ENCODE measurements at regions not wholly inside any gene's neighbourhood (a gene's known extent, or its start where the extent isn't known, plus 50 kb on each side); places are given as distances from the start of the nearest gene placed in this dataset.
A peak's percentile ranks its signal among the peaks of the same experiment; 100 is the strongest.

DNA sequence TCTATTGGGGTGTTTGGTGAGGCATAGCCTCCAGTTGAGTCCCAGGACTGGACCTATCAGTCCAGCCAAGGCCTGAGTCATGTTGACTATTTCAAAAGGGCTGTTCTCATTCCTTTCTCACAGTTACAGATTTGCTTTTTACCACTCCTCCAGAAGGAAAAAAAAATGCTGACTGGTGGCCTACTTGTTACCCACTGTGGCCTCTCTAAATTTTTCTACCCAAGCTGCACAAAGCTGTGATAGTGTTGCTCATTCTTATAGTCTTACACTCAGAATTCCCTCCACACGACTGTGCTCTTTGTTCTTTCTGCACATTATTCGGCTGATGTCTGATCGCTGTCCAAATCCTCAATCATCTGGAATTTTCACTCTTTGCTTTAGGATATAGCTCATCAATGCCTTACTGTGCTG lies 1142.2 kb downstream of the IGSF11 start:
- peak; percentile 11 for DNase-seq (ENCODE audit: low read depth)

DNA sequence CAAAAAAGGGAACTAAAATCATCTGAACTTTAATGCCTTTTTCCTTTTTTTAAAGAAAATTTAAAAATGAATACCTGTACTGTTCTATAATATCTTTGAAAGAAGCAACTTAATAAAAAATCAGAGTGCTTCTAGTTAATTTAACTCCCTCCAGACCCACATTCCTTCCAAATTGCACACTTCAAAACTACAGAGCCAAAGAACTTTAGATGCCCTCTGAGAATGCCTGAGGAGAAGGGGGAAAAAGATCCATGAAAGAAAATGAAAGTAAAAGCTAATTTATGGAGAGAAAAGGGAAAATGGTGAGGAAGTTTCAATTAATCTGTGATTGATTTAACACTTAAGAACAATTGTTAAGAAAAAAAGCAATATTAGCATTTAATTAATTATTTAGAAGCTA lies 1141.6 kb downstream of the IGSF11 start:
- no peak for DNase-seq (ENCODE audit: low read depth)

DNA sequence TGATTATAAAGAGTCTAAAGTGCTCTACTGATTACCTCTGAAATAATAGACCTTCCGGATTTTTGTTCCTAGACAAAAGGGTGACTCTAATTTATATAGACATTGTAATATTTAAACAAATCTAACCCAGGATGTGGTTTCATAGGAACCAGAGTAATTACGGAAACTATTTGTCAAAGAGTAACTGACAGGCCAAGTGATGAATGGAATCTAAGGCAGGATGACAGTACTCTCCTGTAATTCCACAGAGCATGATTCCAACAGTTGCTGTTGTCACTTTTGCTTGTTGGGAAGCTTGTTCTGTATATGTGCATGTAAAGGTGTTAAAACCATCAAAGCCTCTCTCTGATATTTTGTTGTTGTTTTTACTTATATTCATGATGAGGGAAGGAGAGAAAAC lies 1141.0 kb downstream of the IGSF11 start:
- DNase-seq (ENCODE audit: low read depth) = no peak

DNA sequence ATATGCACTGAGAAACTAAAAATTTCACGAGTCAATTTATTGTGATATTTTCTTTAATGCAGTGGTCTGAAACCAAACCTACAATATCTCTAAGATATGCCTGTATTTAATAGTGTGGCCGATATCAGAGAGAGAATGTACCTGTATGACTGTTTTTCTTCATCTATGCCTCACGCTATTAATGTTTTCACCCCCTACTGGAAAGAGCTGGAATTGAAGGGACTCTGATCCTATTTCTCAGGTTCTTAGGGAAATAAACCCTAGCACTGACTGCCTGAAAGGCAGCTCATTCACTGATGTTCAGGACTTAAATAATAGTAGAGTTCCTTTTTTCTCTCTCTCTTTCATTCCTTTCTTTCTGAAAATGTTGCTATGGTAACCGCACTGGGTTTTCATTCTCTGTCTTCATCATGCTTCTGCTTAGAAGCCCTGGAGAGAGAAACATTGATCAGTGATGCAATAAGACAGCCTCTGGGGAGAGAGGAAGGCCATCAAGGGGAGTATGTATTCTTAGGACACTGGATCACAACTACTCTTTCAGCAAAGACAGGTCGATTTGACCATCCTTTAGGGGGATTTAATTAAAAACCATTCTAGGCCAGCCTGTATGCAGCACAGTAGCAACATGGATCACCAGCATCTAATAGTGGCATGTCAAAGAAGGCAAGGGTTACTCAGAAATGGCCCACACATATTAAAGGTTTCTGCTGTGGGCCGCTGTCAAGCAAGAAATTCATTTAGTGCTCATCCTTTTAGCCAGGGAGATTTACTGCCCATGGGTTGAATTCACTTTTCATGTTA lies 1135.7 kb downstream of the IGSF11 start:
- no peak for DNase-seq (ENCODE audit: low read depth)

DNA sequence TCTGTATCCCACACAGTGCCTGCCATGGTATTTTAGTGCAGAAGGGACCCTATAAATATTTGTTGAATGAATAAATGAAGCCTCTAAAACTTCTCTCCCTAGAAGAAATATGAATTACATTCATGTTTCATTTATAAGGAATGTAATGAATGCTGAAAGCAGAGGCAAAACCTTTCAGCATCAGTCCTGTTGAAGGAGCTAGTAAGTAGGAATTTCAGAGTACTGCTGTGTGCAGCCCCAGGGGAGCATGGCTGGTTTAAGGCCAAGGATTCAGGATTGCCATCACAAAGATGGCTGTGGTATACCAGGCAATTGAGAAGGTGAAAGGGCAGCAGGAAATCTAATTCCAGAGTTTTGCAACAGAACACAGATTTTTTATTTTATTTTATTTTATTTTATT lies 1131.4 kb downstream of the IGSF11 start:
- peak; percentile 69 for DNase-seq (ENCODE audit: low read depth)

DNA sequence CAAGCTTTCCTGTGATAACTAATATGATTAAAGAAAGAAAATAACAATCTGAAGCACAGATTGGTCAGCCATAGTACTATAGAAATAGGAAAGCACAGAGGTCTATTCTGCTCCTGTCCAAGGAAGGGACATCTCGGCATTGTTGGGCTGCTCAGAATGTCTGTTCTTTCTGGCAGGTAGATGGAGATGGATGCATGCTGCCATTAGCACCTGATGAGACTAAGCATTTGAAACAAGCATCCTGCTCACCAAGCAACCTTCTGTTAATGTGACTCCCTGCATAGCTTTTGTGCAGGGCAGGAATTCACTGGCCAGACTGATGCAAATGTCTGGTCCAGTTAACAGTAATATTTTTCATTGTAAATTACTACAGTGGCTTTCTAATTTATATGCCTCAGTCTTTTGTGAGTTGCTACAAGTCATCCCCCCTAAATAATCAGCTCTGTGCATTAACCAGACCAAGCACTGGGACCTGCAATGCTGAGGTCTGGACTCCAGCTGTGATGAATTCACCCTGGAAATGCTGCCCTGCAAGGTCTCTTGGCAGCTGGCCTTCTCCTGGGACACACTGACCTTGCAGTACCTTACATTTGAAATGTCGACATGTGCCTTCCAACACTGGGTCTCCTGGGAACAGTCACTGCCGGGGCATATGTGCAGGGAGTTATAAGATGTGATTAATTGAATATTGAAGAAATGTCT lies 1123.7 kb downstream of the IGSF11 start:
- DNase-seq (ENCODE audit: low read depth) = no peak

DNA sequence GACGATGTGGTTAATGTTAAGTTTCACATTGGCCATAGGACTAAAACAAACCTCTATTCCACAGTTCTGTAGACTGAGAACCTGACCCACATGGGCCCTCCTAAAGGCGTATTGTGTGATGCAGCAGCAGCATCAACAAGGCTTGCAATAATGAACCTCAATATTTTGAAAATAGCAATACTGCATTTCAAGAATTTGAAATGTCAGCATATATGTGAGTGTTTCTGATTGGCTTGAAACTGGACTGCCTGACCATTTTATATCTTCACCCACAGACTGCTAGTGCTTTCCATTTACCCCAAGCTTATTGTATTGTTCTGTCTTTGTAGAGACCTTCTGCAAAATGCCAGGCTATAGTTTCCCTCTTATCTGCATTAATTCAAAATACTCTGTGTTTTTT lies 1122.3 kb downstream of the IGSF11 start:
- no peak for DNase-seq (ENCODE audit: low read depth)

DNA sequence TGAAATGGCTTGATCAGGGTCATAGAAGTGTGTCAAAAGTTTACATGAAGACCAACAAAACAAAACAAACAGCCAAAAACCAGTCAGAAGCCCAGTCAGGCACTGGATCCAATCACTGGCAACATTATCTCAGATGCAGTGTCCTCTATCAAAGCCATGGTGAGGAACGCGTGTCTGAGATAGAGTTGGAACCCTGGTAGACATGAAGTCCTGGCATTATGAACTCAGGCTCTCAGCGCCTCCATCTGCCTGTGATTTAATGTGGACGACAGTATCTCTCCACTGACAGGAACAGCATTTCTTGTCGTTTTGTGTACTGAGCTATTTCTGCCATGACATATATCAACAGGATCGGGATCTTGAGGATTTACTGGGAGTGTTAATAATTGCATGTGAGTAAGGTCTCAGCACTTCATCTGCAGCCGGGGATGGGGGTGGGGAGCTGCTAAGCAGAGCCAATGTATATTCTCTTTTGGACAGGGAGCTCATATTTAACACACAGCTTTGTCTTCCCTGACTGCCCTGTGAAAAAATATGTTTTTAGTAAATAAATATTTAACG lies 1120.0 kb downstream of the IGSF11 start:
- no peak for DNase-seq (ENCODE audit: low read depth)

DNA sequence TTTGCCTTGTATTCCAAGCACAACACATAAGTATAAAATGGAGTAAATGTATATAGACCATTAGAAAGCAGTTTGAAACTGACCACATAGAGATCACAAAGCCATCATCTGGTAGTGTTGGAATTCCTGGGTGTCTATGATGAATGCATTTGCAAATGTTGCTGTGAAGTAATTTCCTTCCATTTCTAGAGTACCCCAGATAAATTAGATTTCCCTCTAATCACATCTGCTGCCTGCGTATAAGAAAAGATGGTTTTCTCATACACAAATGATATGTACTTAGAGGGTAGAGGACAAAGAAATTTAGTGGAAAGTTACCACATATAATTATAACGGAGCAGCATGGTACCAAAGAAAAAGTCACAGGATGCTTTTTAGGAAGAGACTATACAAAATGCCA lies 1117.8 kb downstream of the IGSF11 start:
- no peak for DNase-seq (ENCODE audit: low read depth)

DNA sequence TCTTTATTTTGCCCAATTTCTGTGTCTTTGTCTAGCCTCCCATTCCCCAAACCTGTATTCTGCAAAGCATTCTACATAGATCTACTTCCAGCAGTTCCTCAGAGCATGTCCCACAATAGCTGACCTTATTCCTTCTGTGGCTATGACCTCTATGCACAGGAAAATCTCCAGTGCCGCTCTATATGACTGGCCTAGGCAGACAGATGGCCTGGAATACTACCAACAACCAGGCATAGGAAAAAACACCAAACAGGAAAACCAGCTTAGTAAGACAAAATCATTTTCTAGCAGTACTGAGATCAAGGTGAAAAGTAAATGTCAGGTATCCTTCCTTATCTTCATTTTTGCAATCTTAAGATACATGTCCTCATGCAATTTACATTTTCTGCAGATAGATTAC lies 1115.0 kb downstream of the IGSF11 start:
- no peak for DNase-seq (ENCODE audit: low read depth)

DNA sequence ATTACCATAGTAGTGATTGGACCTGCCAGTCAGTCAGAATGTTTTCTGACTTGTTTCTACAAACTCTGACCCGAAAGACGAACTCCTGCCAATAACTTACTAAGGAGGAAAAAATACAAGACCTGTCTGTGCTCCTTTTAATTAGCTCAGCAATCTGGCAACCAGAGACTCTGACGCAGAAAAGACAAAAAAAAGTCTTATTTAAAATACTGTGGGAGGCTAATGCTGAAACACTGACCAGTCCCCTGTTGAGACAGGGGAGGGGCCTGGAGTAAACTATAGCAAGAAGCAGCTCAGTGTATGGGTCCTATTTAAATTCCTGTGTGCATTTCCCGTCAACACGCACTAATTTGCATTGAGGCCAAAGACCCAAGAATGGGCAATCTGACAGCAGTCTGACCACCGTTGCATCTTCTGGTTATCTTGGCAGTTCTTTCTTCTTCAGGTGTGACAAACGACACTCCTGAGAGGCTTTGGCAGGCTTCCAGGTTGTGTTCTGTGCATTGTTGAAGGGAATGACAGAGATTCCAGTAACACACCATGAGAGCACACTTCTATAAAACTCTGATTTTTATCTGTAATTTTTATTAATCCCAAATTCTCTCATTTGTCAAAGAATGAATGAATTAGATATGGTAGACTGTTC lies 1114.3 kb downstream of the IGSF11 start:
- no peak for DNase-seq (ENCODE audit: low read depth)

DNA sequence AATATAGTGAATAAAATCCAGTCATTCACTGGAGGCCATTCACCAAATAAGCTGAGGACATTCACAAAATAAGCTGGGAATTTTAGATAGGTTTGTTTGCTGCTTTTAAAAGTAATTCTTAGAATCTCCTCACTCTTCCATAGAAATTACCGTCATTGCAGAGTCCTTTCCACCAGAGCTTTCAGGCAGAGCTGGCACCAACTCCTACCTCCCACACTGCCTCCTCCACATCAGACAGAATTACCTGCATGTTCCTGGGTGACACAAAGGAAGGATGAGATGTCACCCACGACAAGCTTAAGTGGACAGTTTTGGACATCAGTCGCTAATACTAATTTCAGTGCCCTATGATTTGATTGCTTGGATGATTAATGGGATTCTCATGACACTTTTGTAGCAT lies 1113.2 kb downstream of the IGSF11 start:
- no peak for DNase-seq (ENCODE audit: low read depth)

DNA sequence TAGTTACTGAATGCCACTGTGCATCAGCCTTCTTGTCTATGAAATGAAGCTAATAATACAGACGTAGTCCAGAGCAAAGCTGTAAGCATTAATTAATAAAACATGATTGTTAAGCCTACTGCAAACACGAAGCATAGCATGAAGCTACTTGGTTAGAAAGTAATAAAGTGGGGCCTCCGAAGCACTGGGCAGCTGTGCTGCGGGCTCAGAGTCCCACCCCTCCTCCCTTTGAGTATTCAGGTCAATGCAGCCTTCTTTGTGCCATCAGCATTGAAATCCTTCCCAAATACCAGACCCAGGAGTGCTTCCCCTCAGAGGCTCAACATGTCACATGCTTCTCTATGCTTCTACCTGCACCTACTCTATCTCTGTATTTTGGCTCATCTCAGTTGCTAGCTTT lies 1112.6 kb downstream of the IGSF11 start:
- no peak for DNase-seq (ENCODE audit: low read depth)

DNA sequence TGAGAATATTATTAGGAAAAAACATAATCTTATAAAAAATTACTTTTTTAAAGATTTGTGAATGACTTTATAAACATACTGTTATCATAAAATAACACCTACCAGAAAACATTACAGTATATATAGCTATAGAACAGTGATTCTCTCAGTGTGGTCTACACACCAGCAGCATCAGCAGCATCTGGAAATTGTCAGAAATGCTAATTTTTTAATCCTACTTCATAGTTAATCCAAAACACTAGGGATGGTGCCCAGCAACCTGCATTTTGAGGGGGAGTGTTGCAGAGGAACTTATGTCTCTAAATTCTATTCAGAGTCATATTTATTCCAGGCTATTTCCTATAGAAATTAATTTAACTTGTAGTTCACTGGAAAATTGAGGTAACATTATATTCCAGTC lies 1107.8 kb downstream of the IGSF11 start:
- no peak for DNase-seq (ENCODE audit: low read depth)

DNA sequence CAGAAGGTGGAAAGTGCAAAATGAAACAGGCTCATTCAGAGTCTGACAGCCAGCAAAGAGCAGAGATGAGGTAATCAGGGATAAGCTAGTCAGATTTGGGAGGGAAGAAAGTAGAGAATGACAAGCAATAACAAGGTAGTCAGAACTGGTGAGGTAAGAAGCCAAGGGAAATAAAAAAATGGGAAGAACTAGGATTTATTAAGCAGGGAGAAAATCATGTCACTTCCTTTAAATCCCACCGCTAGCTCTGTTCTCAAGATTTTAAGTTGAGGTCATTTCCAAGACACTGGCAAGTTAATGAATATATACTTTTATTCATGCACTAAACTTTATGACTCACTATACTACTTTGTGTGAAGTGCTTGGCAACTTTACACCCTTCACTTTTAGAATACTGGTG lies 1106.8 kb downstream of the IGSF11 start:
- DNase-seq (ENCODE audit: low read depth) = no peak

DNA sequence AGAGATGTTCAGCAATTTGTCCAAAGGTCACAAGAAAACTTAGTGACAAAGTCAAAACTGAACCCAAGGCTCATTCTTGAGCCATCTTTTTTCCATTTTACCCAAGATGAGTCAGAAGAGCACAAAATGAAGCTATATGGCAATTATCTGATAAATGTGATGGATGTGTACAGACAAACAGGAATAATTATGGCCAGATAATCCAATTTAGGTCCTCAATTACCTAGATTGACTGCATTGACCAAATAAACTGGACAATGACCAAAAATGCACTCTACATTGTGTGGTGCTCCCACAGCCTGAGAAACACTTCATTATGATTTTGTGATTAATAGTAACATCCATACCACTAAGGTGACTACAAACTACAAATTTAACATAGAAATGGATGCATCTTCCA lies 1105.8 kb downstream of the IGSF11 start:
- no peak for DNase-seq (ENCODE audit: low read depth)

DNA sequence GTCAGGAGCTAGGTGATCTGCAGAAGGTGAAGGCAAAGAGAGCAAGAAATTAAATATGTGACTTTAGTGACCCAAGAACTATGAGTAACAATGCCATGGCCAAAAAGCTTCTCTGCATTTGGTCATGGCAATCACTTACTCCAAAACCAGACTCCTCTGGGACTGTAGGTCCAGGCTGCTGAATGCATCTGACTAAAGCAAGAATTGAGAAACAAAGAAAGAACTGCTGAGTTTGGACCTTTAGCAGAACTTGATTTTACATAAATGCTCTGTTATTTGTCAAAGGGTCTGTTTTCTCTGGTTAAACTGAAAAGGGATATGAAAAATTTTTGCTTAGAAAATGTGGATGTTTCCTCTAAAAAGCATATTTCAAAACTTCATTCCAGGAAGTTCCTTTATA lies 1102.2 kb downstream of the IGSF11 start:
- no peak for DNase-seq (ENCODE audit: low read depth)

DNA sequence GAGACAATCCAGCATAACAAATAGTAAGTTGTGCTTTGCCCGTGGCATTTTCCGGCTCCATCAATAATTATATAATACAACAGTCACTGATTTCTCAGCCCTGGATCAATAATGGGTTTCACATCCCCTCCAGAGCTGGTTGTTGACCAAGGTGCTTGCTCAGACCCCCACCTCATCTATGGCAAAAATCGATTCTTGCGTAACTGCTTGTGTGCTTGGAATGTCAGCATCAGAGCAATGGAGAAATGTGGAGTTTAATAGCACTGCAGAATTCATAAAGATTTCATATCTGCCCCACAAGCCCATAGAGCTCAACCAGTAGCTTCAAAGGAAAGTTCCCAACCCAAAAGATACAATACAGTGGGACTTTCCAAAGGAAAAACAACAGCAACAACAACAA lies 1098.5 kb downstream of the IGSF11 start:
- DNase-seq (ENCODE audit: low read depth) = no peak

DNA sequence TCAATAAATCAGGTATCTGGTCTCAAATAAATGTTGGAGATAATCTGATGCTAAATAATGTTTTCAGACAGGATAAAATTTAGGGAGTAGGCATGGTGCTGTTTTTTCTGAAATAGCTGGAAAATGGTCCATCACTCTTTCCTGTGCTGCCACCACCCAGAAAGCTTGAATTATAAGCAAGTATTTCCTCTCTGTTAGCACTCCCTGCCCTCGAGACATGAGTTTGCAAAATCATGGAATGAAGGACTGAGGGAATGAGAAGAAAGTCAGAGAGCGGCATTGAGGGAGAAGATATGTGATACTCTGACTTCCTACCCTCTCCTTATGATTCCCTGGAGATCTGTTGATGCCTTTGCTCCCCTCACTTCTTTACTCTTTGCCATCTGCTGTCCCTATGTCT lies 1095.7 kb downstream of the IGSF11 start:
- DNase-seq (ENCODE audit: low read depth) = no peak

DNA sequence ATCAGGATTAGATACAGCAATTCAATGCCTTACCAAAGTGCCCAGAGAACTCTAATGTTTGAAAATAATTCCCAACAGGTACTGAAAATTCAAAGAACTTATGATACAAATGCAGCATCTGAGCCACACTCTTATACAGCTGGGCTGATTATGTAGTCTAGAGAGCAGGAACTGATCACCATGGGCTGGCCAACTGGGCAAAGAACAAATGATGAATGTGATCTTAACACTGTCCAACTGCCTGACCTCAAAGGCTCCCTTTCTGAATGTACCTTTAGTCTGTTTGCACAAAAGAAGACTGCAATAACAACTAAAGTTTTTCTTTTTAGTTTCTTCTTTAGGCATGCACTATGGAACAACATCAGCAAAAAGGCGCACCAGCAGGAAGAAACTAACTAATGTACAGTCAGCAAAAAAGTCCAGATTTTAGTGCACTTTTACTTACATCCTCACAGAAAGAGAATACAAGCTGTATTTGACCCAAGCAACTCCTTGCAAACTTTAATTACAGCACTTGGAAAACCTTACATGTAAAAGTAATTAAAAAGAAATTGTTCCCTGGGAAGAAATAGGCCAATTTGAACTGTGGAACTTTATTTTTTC lies 1095.1 kb downstream of the IGSF11 start:
- no peak for DNase-seq (ENCODE audit: low read depth)

DNA sequence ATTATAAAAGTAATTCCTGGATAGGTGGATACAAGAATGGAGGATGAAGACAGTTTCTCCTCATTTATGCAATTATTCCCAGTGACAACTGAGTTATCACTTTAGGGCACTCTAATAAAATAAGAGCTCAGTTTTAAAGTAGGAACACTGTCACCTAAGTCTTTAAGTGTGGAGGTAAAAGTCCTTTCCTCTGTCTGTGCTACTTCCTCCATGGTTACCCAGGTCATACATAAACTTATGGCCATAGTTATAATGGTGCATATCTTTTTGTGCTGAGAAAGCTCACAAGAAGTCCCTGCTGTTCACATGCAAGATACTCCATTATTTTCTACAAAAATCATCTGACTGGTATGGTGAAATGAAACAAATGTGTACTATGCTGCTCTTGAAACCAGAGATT lies 1093.6 kb downstream of the IGSF11 start:
- DNase-seq (ENCODE audit: low read depth) = no peak

DNA sequence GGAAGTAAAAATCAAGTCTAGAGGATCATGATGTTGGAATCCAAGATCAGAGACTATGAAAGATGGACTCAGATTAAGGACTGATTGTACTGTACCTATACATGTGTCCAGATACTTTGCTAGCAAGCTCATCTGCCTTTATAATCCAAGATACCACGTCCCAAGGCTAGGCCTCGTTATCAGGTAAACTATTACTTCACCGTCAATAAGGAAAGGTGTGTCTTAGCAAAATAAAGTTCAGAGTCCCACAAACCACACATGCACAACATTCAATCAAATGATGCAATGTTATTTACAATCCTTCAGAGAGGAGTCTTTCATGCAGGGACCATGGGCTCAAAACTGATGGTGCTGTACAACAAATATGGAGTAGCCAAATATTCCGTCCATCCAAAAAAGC lies 1092.9 kb downstream of the IGSF11 start:
- no peak for DNase-seq (ENCODE audit: low read depth)

DNA sequence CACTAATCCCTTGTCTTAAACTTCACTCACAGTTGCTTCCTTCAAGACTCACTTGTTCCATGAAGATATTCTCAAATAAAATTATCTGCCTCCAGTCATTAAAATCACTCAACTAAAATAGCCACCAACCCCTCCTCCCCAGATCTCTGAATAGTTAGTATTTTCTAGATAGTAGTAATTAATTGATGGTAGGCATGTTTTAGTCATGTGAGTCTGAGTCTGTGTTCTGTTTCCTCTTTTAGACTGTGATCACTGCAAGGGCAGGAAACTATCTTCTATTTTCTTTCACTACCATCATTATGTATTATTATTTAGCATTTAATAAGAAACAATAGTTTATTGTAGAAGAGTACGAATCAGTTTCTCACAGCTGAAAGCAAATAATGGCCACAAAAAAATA lies 1080.5 kb downstream of the IGSF11 start:
- no peak for DNase-seq (ENCODE audit: low read depth)

Measured in GM04504 (cell line).